HUES48 (cell line): ENCODE measurements at regions not wholly inside any gene's neighbourhood (a gene's known extent, or its start where the extent isn't known, plus 50 kb on each side); places are given as distances from the start of the nearest gene placed in this dataset.
A peak's percentile ranks its signal among the peaks of the same experiment; 100 is the strongest.

Experiments used
- H3K27ac ChIP-seq: one replicate; pipeline ENCODE4 v1.7.0; 2013; ENCODE audit warnings: low read depth, low read length, inconsistent platforms
- H3K27me3 ChIP-seq: 2 replicates; pipeline ENCODE4 v1.6.1; 2013; ENCODE audit warnings: mild to moderate bottlenecking, low read length; ENCODE audit not compliant: control insufficient read depth, insufficient read depth
- H3K36me3 ChIP-seq: 2 replicates; pipeline ENCODE4 v1.6.1; 2013; ENCODE audit warnings: low read length; ENCODE audit not compliant: control insufficient read depth, insufficient read depth
- H3K4me1 ChIP-seq: 2 replicates; pipeline ENCODE4 v1.6.1; 2013; ENCODE audit warnings: mild to moderate bottlenecking, low read length; ENCODE audit not compliant: control insufficient read depth, insufficient read depth
- H3K4me3 ChIP-seq: 2 replicates; pipeline ENCODE4 v1.5.1; 2013; ENCODE audit warnings: mild to moderate bottlenecking, low read depth, low read length
- H3K9ac ChIP-seq: 2 replicates; pipeline ENCODE4 v1.6.1; 2013; ENCODE audit warnings: mild to moderate bottlenecking, low read depth, low read length, moderate library complexity
- H3K9me3 ChIP-seq: 2 replicates; pipeline ENCODE4 v1.6.1; 2013; ENCODE audit warnings: low read length; ENCODE audit not compliant: control insufficient read depth, insufficient read depth

DNA sequence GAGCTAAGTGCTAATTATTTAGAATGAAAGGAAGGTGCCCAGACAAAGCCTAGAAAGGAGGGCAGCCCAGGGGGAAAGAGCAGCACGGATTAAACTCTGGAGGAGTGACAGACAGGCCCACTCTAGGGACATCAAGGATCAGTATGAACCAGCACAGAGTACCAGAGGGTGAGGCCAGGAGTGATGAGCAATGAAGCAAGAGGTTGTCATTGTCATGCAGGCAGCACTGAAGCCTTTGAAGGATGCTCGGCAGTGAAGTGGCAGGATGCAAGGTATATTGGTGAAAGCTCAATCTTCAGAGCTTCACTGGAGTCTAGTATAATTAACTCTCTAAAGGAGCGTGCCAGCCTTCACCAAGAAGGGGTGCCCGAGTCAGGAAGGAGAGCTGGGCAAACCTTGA is 112.0 kb upstream of the INHBA start:
- H3K36me3 ChIP-seq, result no peaks in the 10 kb centered on the region
- no peaks in the 10 kb centered on the region for H3K27me3 ChIP-seq
- peaks cover 25% of the 10 kb centered on the region for H3K4me1 ChIP-seq
- no peak overlapping the region for H3K9ac ChIP-seq
- H3K4me3 ChIP-seq, result no peak overlapping the region
- peaks cover 8% of the 10 kb centered on the region; the same call in 1 of the 2 replicates for H3K9me3 ChIP-seq
- H3K27ac ChIP-seq, result no peak overlapping the region

DNA sequence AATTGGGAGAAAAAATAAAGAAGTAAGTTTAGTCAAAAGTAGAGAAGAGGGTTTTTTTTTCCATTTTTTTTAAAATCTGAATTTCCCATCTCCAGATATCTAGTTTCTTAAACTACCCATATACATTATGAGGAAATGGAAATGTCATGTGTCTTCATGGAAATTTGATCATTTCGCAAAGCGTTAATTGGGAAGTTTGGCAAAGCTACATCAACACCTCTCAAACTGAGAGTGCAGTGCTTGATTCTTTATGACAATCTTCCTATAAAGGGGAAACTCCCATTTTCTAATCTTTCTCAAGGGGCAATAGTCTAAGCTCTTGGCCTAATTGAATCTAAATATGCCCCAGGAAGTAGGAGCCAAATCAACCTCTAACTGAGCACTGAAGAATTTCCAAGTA is 110.4 kb upstream of the INHBA start:
- peaks cover 35% of the 10 kb centered on the region for H3K4me1 ChIP-seq
- H3K36me3 ChIP-seq, result no peaks in the 10 kb centered on the region
- H3K4me3 ChIP-seq, result no peak overlapping the region
- peaks cover 10% of the 10 kb centered on the region; the same call in 1 of the 2 replicates for H3K9me3 ChIP-seq
- no peaks in the 10 kb centered on the region for H3K27me3 ChIP-seq
- no peak overlapping the region for H3K9ac ChIP-seq
- no peak overlapping the region for H3K27ac ChIP-seq

DNA sequence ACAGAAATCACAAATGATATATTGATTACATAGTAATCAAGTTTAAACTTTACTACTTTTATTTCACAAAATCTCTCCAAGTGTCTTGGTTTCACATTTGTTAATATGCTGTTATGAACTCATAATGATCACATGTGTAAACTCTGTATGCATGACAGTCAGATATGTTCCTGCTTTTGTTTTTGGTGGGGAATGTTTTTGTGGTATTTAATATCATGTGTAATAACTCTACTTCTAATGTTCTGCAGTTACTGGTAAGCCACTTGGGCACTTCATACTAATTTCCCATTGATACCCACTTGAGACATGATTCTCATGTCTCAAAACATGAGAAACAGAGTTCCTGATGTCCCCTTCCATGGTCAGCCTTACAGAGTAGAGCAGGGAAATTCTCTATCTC is 109.1 kb upstream of the INHBA start:
- H3K4me3 ChIP-seq, result no peak overlapping the region
- H3K9ac ChIP-seq, result no peak overlapping the region
- H3K36me3 ChIP-seq, result no peaks in the 10 kb centered on the region
- peaks cover 10% of the 10 kb centered on the region; the same call in 1 of the 2 replicates for H3K9me3 ChIP-seq
- H3K27ac ChIP-seq, result no peak overlapping the region
- no peaks in the 10 kb centered on the region for H3K27me3 ChIP-seq
- peaks cover 46% of the 10 kb centered on the region for H3K4me1 ChIP-seq

DNA sequence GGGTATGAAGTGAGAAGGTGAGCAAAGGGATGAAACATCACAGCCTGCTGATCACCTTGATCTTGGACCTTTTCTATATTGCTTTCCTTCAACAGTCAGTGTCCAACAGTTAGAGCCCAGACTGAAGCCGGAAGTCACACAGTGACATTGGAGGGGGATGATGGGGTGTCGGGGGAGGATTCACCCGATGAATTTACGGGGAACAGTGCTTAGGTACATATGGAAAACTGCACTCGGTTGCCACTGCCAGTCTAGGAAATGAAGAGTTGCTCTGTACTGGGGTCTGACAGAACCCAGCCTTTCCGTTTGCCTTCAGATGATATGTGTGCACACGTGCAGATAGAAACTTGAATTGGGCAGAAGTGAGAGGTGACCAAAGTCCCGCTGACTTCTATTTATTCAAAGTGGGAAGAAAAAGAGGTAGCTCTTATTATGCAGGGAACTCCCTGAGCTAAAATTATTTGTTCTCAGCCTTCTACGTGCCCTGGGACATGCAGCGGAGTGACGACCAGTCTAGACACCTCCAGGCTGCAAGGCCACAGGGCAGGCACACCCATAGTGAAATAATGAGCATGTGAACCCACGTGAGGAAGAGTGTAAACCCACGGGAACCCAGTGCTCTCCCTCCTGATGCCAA is 107.2 kb upstream of the INHBA start:
- Histone ChIP-seq H3K9me3 (peaks cover 10% of the 10 kb centered on the region; the same call in 1 of the 2 replicates), H3K4me1 (peaks cover 43% of the 10 kb centered on the region), H3K27me3 (no peaks in the 10 kb centered on the region), H3K36me3 (no peaks in the 10 kb centered on the region), H3K9ac (no peak overlapping the region), H3K4me3 (no peak overlapping the region), H3K27ac (no peak overlapping the region)

DNA sequence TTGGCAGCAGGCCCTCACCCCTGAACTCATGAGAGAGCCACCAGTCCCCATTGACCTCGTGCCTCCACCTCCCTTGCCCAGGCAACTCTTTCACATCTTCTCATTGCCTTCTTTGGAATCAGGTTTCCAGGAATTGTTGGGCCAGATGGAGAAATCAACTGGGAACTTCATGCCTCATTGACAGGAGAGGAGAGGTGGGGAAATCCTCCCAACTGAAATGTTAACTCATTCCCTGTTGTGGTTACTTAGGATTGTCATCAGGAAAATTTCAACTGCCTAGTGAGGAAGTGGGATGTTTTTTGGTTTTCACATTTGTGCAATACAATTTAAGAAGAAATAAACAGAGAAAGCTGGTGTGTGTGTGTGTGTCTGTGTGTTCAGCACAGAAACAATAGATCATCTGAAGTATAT is 106.6 kb upstream of the INHBA start:
- peaks cover 38% of the 10 kb centered on the region for H3K4me1 ChIP-seq
- H3K36me3 ChIP-seq, result no peaks in the 10 kb centered on the region
- H3K4me3 ChIP-seq, result no peak overlapping the region
- no peak overlapping the region for H3K9ac ChIP-seq
- peaks cover 10% of the 10 kb centered on the region; the same call in 1 of the 2 replicates for H3K9me3 ChIP-seq
- H3K27ac ChIP-seq, result no peak overlapping the region
- no peaks in the 10 kb centered on the region for H3K27me3 ChIP-seq

DNA sequence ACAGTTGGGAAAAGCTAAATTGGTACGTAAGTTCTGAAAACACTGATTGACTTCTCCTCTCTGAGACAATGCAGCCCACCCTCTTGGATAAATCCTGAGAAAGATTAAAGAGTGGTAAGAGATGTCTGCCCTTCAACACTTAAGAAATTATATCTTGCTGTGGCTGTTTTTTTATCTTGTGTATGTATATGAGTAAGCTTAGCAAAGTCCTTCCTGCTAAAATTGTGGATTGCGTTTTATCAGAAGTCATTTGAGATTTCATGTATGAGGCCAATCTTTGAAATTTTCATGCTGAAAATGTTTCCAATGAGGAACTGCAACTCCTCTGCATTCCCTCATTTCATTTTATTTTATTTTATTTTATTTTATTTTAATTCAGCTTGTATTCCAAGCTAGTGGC is 106.2 kb upstream of the INHBA start:
- H3K9ac ChIP-seq, result no peak overlapping the region
- peaks cover 10% of the 10 kb centered on the region; the same call in 1 of the 2 replicates for H3K9me3 ChIP-seq
- no peak overlapping the region for H3K4me3 ChIP-seq
- H3K27me3 ChIP-seq, result no peaks in the 10 kb centered on the region
- H3K27ac ChIP-seq, result peak overlapping the region; percentile 91
- H3K4me1 ChIP-seq, result peaks cover 36% of the 10 kb centered on the region
- no peaks in the 10 kb centered on the region for H3K36me3 ChIP-seq

DNA sequence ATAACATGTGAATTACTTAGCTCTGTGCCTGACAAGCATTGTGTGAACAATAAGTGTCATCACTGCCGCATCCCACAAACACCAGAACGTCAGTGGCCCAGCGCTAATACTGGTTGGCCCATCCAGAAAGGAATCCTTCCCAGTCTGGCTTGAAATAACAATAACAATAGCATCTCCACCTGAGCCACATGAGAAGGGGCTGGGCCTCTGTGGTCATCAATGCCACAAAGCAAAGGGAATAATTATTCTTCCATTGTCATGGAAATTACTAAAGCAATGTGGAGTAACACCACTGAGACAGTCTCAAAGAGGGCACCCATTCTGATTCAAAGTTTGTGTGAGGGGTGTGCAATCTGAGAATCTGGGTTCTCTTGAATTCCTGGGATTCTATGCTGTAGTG is 105.7 kb upstream of the INHBA start:
- peak overlapping the region; percentile 96 for H3K27ac ChIP-seq
- peaks cover 32% of the 10 kb centered on the region for H3K4me1 ChIP-seq
- H3K4me3 ChIP-seq, result peak overlapping the region; percentile 25
- H3K9me3 ChIP-seq, result peaks cover 10% of the 10 kb centered on the region; the same call in 1 of the 2 replicates
- no peaks in the 10 kb centered on the region for H3K36me3 ChIP-seq
- H3K27me3 ChIP-seq, result no peaks in the 10 kb centered on the region
- H3K9ac ChIP-seq, result peak overlapping the region; percentile 14; the same call in 1 of the 2 replicates

DNA sequence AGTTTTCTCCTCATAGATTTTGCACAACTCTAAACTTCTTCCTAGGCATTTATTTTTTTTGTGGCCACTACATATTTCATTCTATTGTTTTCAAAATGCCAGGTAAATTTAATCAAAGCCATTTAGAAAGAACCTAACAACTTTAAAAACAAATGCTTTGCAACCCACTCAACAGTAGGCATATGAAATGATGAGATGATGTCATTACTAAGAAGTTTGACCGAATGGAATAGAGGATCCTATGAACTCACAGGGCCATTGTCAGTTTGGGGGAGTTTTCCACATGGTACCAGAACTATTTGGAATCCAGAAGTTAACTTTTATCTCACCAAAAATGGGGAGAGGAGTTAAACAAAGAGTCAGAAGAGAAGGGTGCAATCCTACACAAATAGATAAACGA is 100.7 kb upstream of the INHBA start:
- H3K9ac ChIP-seq, result no peak overlapping the region
- peaks cover 17% of the 10 kb centered on the region for H3K4me1 ChIP-seq
- no peak overlapping the region for H3K27ac ChIP-seq
- no peaks in the 10 kb centered on the region for H3K27me3 ChIP-seq
- no peaks in the 10 kb centered on the region for H3K9me3 ChIP-seq
- H3K4me3 ChIP-seq, result no peak overlapping the region
- no peaks in the 10 kb centered on the region for H3K36me3 ChIP-seq

DNA sequence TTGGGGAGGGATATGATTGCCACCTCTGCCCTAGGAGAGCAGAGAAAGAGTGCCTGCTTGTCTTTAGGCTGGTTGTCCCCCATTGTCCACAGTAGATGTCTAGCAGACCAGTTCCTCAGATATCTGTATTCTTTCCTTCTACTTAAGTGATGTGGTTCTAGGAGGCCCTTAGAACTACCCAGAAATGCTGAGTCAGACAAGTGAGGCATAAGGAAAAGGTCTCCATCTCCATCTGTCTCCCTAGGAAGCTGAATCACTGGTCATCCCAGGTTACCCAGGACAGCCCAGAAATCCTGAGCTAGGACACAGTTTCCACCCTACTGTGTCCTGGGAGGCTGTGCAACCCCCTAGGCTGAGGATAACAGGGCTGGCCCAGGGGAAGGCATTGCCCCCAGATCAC is 93.4 kb upstream of the INHBA start:
- Histone ChIP-seq H3K9me3 (no peaks in the 10 kb centered on the region), H3K4me3 (no peak overlapping the region), H3K4me1 (peaks cover 6% of the 10 kb centered on the region; the same call in 1 of the 2 replicates), H3K27ac (no peak overlapping the region), H3K27me3 (no peaks in the 10 kb centered on the region), H3K36me3 (no peaks in the 10 kb centered on the region), H3K9ac (no peak overlapping the region)

DNA sequence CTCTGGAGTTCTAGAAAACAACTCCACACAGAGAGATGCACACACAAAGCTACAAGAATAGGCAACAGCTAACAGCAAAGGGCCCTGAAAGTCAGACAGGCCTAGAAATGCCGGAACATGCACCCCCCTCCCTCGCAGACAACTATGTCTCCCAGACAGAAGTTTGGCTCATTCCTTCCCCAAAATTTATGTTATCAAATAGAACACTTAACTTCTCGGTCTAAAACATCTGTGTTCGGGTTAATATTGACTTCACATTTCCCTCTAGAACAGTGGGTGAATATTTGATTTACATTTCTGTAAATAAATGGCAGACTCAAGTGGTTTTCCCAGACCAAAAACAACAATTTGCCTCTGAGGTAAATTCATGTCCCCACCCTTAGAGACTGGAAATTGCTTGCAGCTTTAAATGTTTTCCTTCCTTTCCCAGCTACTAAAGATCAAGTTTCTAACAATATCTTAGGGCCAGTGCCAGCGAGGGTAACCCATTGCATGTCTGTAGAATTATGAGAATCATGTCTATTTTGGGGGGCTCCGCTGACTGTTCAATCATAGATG is 92.5 kb upstream of the INHBA start:
- Histone ChIP-seq H3K9me3 (no peaks in the 10 kb centered on the region), H3K27me3 (no peaks in the 10 kb centered on the region), H3K27ac (no peak overlapping the region), H3K4me1 (peaks cover 6% of the 10 kb centered on the region; the same call in 1 of the 2 replicates), H3K9ac (no peak overlapping the region), H3K4me3 (no peak overlapping the region), H3K36me3 (no peaks in the 10 kb centered on the region)

DNA sequence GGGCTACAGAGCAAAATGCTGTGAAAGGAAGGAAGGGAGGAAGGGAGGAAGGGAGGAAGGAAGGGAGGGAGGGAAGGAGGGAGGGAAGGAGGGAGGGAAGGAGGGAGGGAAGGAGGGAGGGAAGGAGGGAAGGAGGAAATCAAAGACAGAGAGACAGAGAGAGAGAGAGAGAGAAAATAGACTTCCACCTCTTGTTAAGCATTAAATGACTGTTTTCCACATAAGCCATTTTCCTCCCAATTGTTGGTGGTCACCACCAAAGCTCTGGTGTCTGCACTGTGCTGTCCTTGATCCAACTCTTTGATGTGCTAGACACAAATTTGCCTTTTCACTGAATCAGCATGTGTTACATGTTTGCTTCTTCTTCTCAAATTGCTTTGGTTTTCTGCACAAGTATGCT is 90.7 kb upstream of the INHBA start:
- H3K27ac ChIP-seq, result no peak overlapping the region
- no peaks in the 10 kb centered on the region for H3K27me3 ChIP-seq
- H3K4me1 ChIP-seq, result no peaks in the 10 kb centered on the region
- H3K9me3 ChIP-seq, result no peaks in the 10 kb centered on the region
- no peaks in the 10 kb centered on the region for H3K36me3 ChIP-seq
- H3K9ac ChIP-seq, result no peak overlapping the region
- H3K4me3 ChIP-seq, result no peak overlapping the region
